K562 (cell line): ENCODE measurements at regions not wholly inside any gene's neighbourhood (a gene's known extent, or its start where the extent isn't known, plus 50 kb on each side); places are given as distances from the start of the nearest gene placed in this dataset.
"Not testable (repeated sequence)": the region's sequence is repeated elsewhere in the genome, so short reads cannot be mapped to it uniquely, and the experiment has no call there.

Experiments used
- ATAC-seq: fragments of 200-7000 bp; cut with Tn5 transposase; 3 replicates; pipeline ENCODE4 v1.9.1; 2020; ENCODE audit warnings: moderate library complexity
- BruUV-seq: library from RNA; stranded (reverse); fragments of 400-500 nt; replicated peaks from 2 replicates; lab custom pipeline; 2021; lab: Mats Ljungman, UMichigan
- CTCF ChIA-PET: fragments of 300-600 bp; formaldehyde crosslinking; extraction: SDS; loops from one replicate; lab custom pipeline; 2021; ENCODE audit warnings: low intra/inter-chr PET ratio; lab: Yijun Ruan, JAX
- POLR2A ChIA-PET: fragments of 300-600, 350-650 bp; sonication (Branson Sonifier 250); formaldehyde crosslinking; extraction: SDS; loops from one replicate; lab custom pipeline; 2021; ENCODE audit warnings: antibody characterized with exemption, inconsistent platforms; lab: Yijun Ruan, JAX
- DNase-seq, 4 experiments: peaks; one replicate each; pipeline versions ENCODE4 v3.0.0 to v3.0.0-alpha.2; 2011 to 2018; ENCODE audit warnings: low spot score in 3 of 4, mixed read lengths in 3 of 4; ENCODE audit errors: extremely low read depth in 1 of 4
- FAIRE-seq: peaks from 2 replicates; lab custom pipeline; 2011; peaks lifted over from hg19 to GRCh38; lab: Jason Lieb, UNC
- H2AFZ ChIP-seq: 2 replicates; pipeline ENCODE4 v1.6.0; 2011; ENCODE audit warnings: low read depth, low read length, control low read depth, inconsistent platforms
- H3K27ac ChIP-seq: fragments of 200-600 bp; 3 replicates; pipeline ENCODE4 v1.8.0; 2011; ENCODE audit warnings: low read depth, mild to moderate bottlenecking, control low read depth, inconsistent platforms, low read length, moderate library complexity, mixed read lengths; ENCODE audit errors: extremely low read depth
- H3K27me3 ChIP-seq, 2 experiments: fragments of 300-600 bp in 1 of 2; 2 replicates in 1 of 2; 3 replicates in 1 of 2; pipeline versions ENCODE4 v1.6.0 to v1.8.0; 2011; ENCODE audit warnings: inconsistent platforms in 2 of 2, low read length in 2 of 2, mild to moderate bottlenecking in 1 of 2, mixed read lengths in 1 of 2, moderate library complexity in 1 of 2; ENCODE audit not compliant: control insufficient read depth in 2 of 2, insufficient read depth in 2 of 2
- H3K36me3 ChIP-seq: fragments of 300-600 bp; 3 replicates; pipeline ENCODE4 v1.8.0; 2011; ENCODE audit warnings: mild to moderate bottlenecking, low read length, inconsistent platforms; ENCODE audit not compliant: control insufficient read depth, insufficient read depth
- H3K4me1 ChIP-seq, 2 experiments: fragments of 200-600 bp in 1 of 2; replicated peaks in 1 of 2; 2 replicates in 1 of 2; 3 replicates in 1 of 2; pipeline versions ENCODE4 v1.5.1 to v1.8.0; 2011; ENCODE audit warnings: inconsistent platforms in 2 of 2, low read length in 2 of 2, mild to moderate bottlenecking in 1 of 2, mixed read lengths in 1 of 2, moderate library complexity in 1 of 2; ENCODE audit not compliant: control insufficient read depth in 2 of 2, insufficient read depth in 2 of 2
- H3K4me2 ChIP-seq: 2 replicates; pipeline ENCODE4 v1.6.1; 2011; ENCODE audit warnings: low read length, control low read depth, inconsistent platforms, mixed read lengths; ENCODE audit not compliant: insufficient read depth
- H3K4me3 ChIP-seq: fragments of 200-600 bp; sonication (generic), shearing (Covaris generic); 2 replicates; pipeline ENCODE4 v1.5.1; 2016; ENCODE audit warnings: control low read depth, inconsistent platforms
- H3K79me2 ChIP-seq: fragments of 200-600 bp; 3 replicates; pipeline ENCODE4 v1.8.0; 2011; ENCODE audit warnings: low read length, inconsistent platforms; ENCODE audit not compliant: control insufficient read depth, insufficient read depth
- H3K9ac ChIP-seq, 2 experiments: 2 replicates each; pipeline versions ENCODE4 v1.6.0 to v1.6.1; 2011; ENCODE audit warnings: low read depth in 2 of 2, low read length in 2 of 2, control low read depth in 1 of 2, inconsistent platforms in 1 of 2, mild to moderate bottlenecking in 1 of 2, mixed read lengths in 1 of 2; ENCODE audit not compliant: insufficient read depth in 1 of 2
- H3K9me1 ChIP-seq: one replicate; pipeline ENCODE4 v1.6.0; 2011; ENCODE audit warnings: inconsistent platforms, mild to moderate bottlenecking, low read length, moderate library complexity; ENCODE audit not compliant: control insufficient read depth, insufficient read depth
- H3K9me3 ChIP-seq: replicated peaks from 2 replicates; pipeline ENCODE4 v1.5.1; 2011; ENCODE audit warnings: low read depth, low read length, inconsistent platforms; ENCODE audit not compliant: control insufficient read depth, insufficient read depth
- H4K20me1 ChIP-seq: replicated peaks from 2 replicates; pipeline ENCODE4 v1.6.1; 2011; ENCODE audit warnings: low read length, inconsistent platforms, mixed read lengths; ENCODE audit not compliant: control insufficient read depth, insufficient read depth
- MCM2 ChIP-seq: fragments of 450-650 bp; IDR thresholded peaks from 2 replicates; pipeline ENCODE4 v1.6.1; 2017; ENCODE audit warnings: low read depth, mild to moderate bottlenecking
- NFIC ChIP-seq: fragments of 450-650 bp; IDR thresholded peaks from 2 replicates; pipeline ENCODE4 v1.6.1; 2017; ENCODE audit warnings: mild to moderate bottlenecking, inconsistent platforms
- NR2C1 ChIP-seq, 2 experiments: fragments of 450-650 bp; IDR thresholded peaks; 2 replicates each; pipeline ENCODE4 v1.6.1; 2017; ENCODE audit warnings: mild to moderate bottlenecking in 2 of 2, antibody characterized with exemption in 1 of 2, inconsistent platforms in 1 of 2, missing compliant biosample characterization in 1 of 2, missing genetic modification characterization in 1 of 2
- ZBTB40 ChIP-seq, 2 experiments: fragments of 450-650 bp in 1 of 2; sonication (generic) in 1 of 2; formaldehyde crosslinking in 1 of 2; IDR thresholded peaks; 2 replicates each; pipeline versions ENCODE4 v1.7.1 to v1.9.0; 2016 to 2022; ENCODE audit warnings: inconsistent platforms in 1 of 2, mild to moderate bottlenecking in 1 of 2, missing genetic modification reagents in 1 of 2
- ZNF668 ChIP-seq: fragments of 250-450 bp; sonication (Bioruptor Pico); IDR thresholded peaks from 2 replicates; pipeline ENCODE4 v1.8.0; 2022; ENCODE audit warnings: mild to moderate bottlenecking, inconsistent platforms
- WGBS: fragments of 100-300 bp; shearing (Covaris generic); methylation state at CpG from one replicate; pipeline ENCODE4 v1.1.6; 2016; ENCODE audit warnings: low coverage, mixed read lengths; ENCODE audit not compliant: insufficient coverage; ENCODE audit errors: missing lambda C conversion rate; 5-methylcytosine and 5-hydroxymethylcytosine counted together
- in situ Hi-C: fragments of 300-500 bp; cut with MboI; formaldehyde crosslinking; loops from 4 replicates; pipeline ENCODE4 v1.15.0; 2018; ENCODE audit warnings: inconsistent platforms, mixed read lengths
- intact Hi-C: fragments of 100-400 bp; cut with micrococcal nuclease; formaldehyde crosslinking; loops from 2 replicates; pipeline ENCODE4 v1.14.2; 2022

GRCh38 chr12:93008880-93009279, 79.8 kb upstream of the EEA1 start:
- WGBS = 51% methylated on average over 7 of the region's 7 CpGs
- H3K9me3 ChIP-seq, BruUV-seq, H3K9ac ChIP-seq, H3K4me2 ChIP-seq, H3K27ac ChIP-seq, H3K4me1 ChIP-seq, FAIRE-seq, H3K4me3 ChIP-seq, H3K9me1 ChIP-seq, H3K36me3 ChIP-seq, in situ Hi-C loops, CTCF ChIA-PET, H3K79me2 ChIP-seq, DNase-seq, intact Hi-C loops, H4K20me1 ChIP-seq, H2AFZ ChIP-seq, H3K27me3 ChIP-seq, ATAC-seq: not testable (repeated sequence)
- TF ChIP-seq NFIC = peak; percentile 74
- POLR2A ChIA-PET = interaction anchor here (1.3 to 1.5 kb wide), 2 partner anchors 11 to 19 kb away, joined by 3 read pairs; no protein-coding TSS in a partner anchor

- DNase-seq = no peak
- WGBS = 88% methylated on average over 3 of the region's 3 CpGs
- no peak for FAIRE-seq
- H3K36me3 ChIP-seq = no peaks in the 10 kb centered on the region
- no peaks in the 10 kb centered on the region for H3K9me1 ChIP-seq
- H3K9ac ChIP-seq = no peak overlapping the region
- peaks cover 0 to 3% of the 10 kb centered on the region in 2 experiments; a peak in 1 of 5 replicates for H3K4me1 ChIP-seq
- no peaks in the 10 kb centered on the region for H4K20me1 ChIP-seq
- H3K4me3 ChIP-seq = no peak overlapping the region
- no TSS peak for BruUV-seq
- H3K27me3 ChIP-seq = no peaks in the 10 kb centered on the region
- POLR2A ChIA-PET = no interaction called here
- intact Hi-C loops (no loop called here), in situ Hi-C loops (no loop called here)
- ATAC-seq = no peak
- CTCF ChIA-PET = no interaction called here
- H3K4me2 ChIP-seq = no peak overlapping the region
- H3K9me3 ChIP-seq = no peaks in the 10 kb centered on the region
- H3K27ac ChIP-seq = no peak overlapping the region
- H3K79me2 ChIP-seq = no peaks in the 10 kb centered on the region
- 0 out of 2 replicates have a peak overlapping the region, but pooled peaks have one; percentile 15 for H2AFZ ChIP-seq
- TF ChIP-seq MCM2 = no peak
- no peak for TF ChIP-seq ZNF668 (CRISPR knock-in tag)
- no peak for TF ChIP-seq NR2C1 (IDR thresholded peaks at IDR 0.05)
- no peak for TF ChIP-seq NR2C1 (tag; IDR thresholded peaks at IDR 0.05)
- no peak for TF ChIP-seq ZBTB40 (IDR thresholded peaks at IDR 0.05)
- no peak for TF ChIP-seq ZBTB40 (CRISPR knock-in tag; IDR thresholded peaks at IDR 0.05)
These were observed 80.4 kb upstream of the EEA1 start for GRCh38 chr12:93009533-93009932.
